MCF 10A (cell line): ENCODE measurements at regions not wholly inside any gene's neighbourhood (a gene's known extent, or its start where the extent isn't known, plus 50 kb on each side); places are given as distances from the start of the nearest gene placed in this dataset.

Experiments
- BruUV-seq: library from RNA; stranded (reverse); fragments of 400-500 nt; replicated peaks from 2 replicates; lab custom pipeline; 2021; lab: Mats Ljungman, UMichigan
- CTCF ChIA-PET: fragments of 300-600 bp; sonication (Branson Sonifier 250); formaldehyde crosslinking; extraction: SDS; loops from one replicate; lab custom pipeline; 2021; ENCODE audit warnings: antibody characterized with exemption, inconsistent platforms; lab: Yijun Ruan, JAX
- POLR2A ChIA-PET: fragments of 300-600, 350-650 bp; sonication (Branson Sonifier 250); formaldehyde crosslinking; extraction: SDS; loops from one replicate; lab custom pipeline; 2020; ENCODE audit warnings: antibody characterized with exemption, inconsistent platforms; lab: Yijun Ruan, JAX
- DNase-seq: peaks from one replicate; pipeline ENCODE4 v3.0.0-alpha.2; 2018; ENCODE audit not compliant: unreplicated experiment
- H3K27ac Mint-ChIP-seq: one replicate; pipeline ENCODE4 v1.8.0; 2022; ENCODE audit warnings: mild to moderate bottlenecking, low read depth, mixed read lengths; ENCODE audit not compliant: unreplicated experiment
- H3K27me3 Mint-ChIP-seq: one replicate; pipeline ENCODE4 v1.8.0; 2022; ENCODE audit warnings: mixed read lengths; ENCODE audit not compliant: insufficient read depth, unreplicated experiment
- H3K36me3 Mint-ChIP-seq: one replicate; pipeline ENCODE4 v1.8.0; 2022; ENCODE audit warnings: mild to moderate bottlenecking, moderate library complexity, mixed read lengths; ENCODE audit not compliant: insufficient read depth, unreplicated experiment
- H3K4me1 Mint-ChIP-seq: one replicate; pipeline ENCODE4 v1.8.0; 2022; ENCODE audit warnings: mixed read lengths; ENCODE audit not compliant: insufficient read depth, unreplicated experiment
- H3K4me3 Mint-ChIP-seq: one replicate; pipeline ENCODE4 v1.8.0; 2022; ENCODE audit warnings: mild to moderate bottlenecking, moderate library complexity, mixed read lengths; ENCODE audit not compliant: unreplicated experiment
- H3K9me3 Mint-ChIP-seq: one replicate; pipeline ENCODE4 v1.8.0; 2022; ENCODE audit warnings: mixed read lengths; ENCODE audit not compliant: unreplicated experiment
- CTCF ChIP-seq: fragments of 200-600 bp; IDR thresholded peaks from one replicate; pipeline ENCODE4 v1.8.0; 2022; ENCODE audit warnings: antibody characterized with exemption, mild to moderate bottlenecking; ENCODE audit not compliant: unreplicated experiment
- intact Hi-C: fragments of 100-400 bp; cut with micrococcal nuclease; formaldehyde crosslinking; loops from 2 replicates; pipeline ENCODE4 v1.14.1; 2022

DNA sequence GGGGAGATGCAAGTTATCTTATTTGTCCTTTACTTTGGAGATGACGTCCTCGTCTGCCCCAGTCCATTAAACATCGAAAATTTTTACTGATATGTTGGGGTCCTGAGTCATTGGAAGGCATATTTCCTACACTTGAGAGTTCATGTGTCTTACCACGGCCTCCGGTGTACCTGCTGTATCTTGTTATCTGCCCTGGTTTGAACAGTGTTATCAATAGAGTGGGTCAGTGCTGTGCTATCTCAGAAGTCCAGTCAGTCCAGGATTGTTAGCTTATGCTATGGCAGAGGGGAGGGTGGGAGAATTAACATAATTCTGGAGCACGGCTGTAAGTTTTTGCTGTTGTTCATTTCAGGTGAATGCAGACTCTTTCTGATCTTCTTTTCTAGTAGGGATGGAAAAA lies 102.3 kb downstream of the ADCYAP1 start:
- no peak overlapping the region for H3K4me3 Mint-ChIP-seq
- H3K9me3 Mint-ChIP-seq: peaks cover 35% of the 10 kb centered on the region
- TF ChIP-seq CTCF: no peak
- ChIA-PET CTCF (no interaction called here), POLR2A (interaction anchor here (0.7 kb wide), 1 partner anchor 9 kb away, joined by 3 read pairs; no protein-coding TSS in a partner anchor)
- DNase-seq: no peak
- no peaks in the 10 kb centered on the region for H3K27me3 Mint-ChIP-seq
- H3K4me1 Mint-ChIP-seq: no peaks in the 10 kb centered on the region
- no peaks in the 10 kb centered on the region for H3K36me3 Mint-ChIP-seq
- H3K27ac Mint-ChIP-seq: no peak overlapping the region
- intact Hi-C loops: no loop called here
- BruUV-seq: no TSS peak

GRCh38 chr18:1011349-1011748 lies 106.7 kb downstream of the ADCYAP1 start:
- Mint-ChIP-seq H3K27me3 (no peaks in the 10 kb centered on the region), H3K9me3 (peaks cover 21% of the 10 kb centered on the region), H3K36me3 (no peaks in the 10 kb centered on the region), H3K27ac (no peak overlapping the region), H3K4me1 (no peaks in the 10 kb centered on the region), H3K4me3 (no peak overlapping the region)
- POLR2A ChIA-PET: no interaction called here
- no TSS peak for BruUV-seq
- intact Hi-C loops: no loop called here
- CTCF ChIA-PET: interaction anchor here (0.6 kb wide), 1 partner anchor 114 kb away, joined by 5 read pairs; no protein-coding TSS in a partner anchor
- no peak for TF ChIP-seq CTCF
- DNase-seq: no peak

DNA sequence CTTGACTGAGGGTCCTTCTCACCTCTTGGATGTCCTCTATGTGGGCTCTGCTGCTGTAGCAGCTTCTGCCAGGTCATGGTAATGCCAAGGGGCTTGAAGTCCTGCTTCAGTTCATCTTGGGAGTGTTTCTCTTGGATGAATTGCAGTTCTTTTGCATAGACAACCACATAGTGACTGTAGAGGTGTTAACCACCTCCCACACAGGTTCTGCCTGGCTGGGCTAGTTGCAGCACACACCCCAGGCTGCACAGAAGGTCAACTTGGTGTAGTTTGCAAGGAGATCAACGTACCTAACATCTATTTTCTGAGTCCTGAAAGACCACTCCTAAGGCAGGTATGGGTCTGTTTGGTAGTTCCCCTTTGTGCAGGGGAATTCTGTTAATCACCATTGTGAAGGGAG lies 108.1 kb downstream of the ADCYAP1 start:
- BruUV-seq: no TSS peak
- no peak overlapping the region for H3K27ac Mint-ChIP-seq
- no peak for TF ChIP-seq CTCF

GRCh38 chr18:1013951-1014350 lies 109.3 kb downstream of the ADCYAP1 start:
- Mint-ChIP-seq H3K9me3 (peaks cover 21% of the 10 kb centered on the region), H3K36me3 (no peaks in the 10 kb centered on the region), H3K27me3 (no peaks in the 10 kb centered on the region), H3K4me3 (no peak overlapping the region), H3K27ac (no peak overlapping the region), H3K4me1 (no peaks in the 10 kb centered on the region)
- ChIA-PET POLR2A (no interaction called here), CTCF (no interaction called here)
- DNase-seq: no peak
- no TSS peak for BruUV-seq
- no peak for TF ChIP-seq CTCF
- intact Hi-C loops: no loop called here

More for the DNA sequence above, 108.1 kb downstream of the ADCYAP1 start:
- Mint-ChIP-seq H3K9me3 (peaks cover 21% of the 10 kb centered on the region), H3K27me3 (no peaks in the 10 kb centered on the region), H3K4me1 (no peaks in the 10 kb centered on the region), H3K36me3 (no peaks in the 10 kb centered on the region), H3K4me3 (no peak overlapping the region)
- ChIA-PET POLR2A (interaction anchor here (0.6 kb wide), 1 partner anchor 448 kb away, joined by 5 read pairs; no protein-coding TSS in a partner anchor), CTCF (no interaction called here)
- no peak for DNase-seq
- intact Hi-C loops: no loop called here
